T-helper 17 cell (primary cell): ENCODE measurements at regions not wholly inside any gene's neighbourhood (a gene's known extent, or its start where the extent isn't known, plus 50 kb on each side); places are given as distances from the start of the nearest gene placed in this dataset.

Experiments used
- ATAC-seq: fragments of 150-1000 bp; cut with Tn5 transposase; 2 replicates; pipeline ENCODE4 v1.10.0; 2021; ENCODE audit warnings: mild to moderate bottlenecking, moderate library complexity
- DNase-seq, 3 donors: peaks; one replicate each; pipeline versions ENCODE4 v3.0.0 to v3.0.0-alpha.2; 2020 to 2021
- H3K9me3 ChIP-seq: one replicate; pipeline ENCODE4 v1.7.0; 2013; ENCODE audit warnings: low read length, mild to moderate bottlenecking; ENCODE audit not compliant: control insufficient read depth, poor library complexity, severe bottlenecking
- H3K27ac Mint-ChIP-seq: one replicate; pipeline ENCODE4 v1.8.0; 2022; ENCODE audit warnings: mild to moderate bottlenecking, moderate library complexity, mixed read lengths
- H3K27me3 Mint-ChIP-seq: one replicate; pipeline ENCODE4 v1.8.0; 2022; ENCODE audit warnings: mixed read lengths
- H3K36me3 Mint-ChIP-seq: one replicate; pipeline ENCODE4 v1.8.0; 2022; ENCODE audit warnings: low read depth, mixed read lengths
- H3K4me1 Mint-ChIP-seq: one replicate; pipeline ENCODE4 v1.8.0; 2022; ENCODE audit warnings: mild to moderate bottlenecking, mixed read lengths
- H3K4me3 Mint-ChIP-seq: one replicate; pipeline ENCODE4 v1.8.0; 2022; ENCODE audit warnings: mild to moderate bottlenecking, moderate library complexity, mixed read lengths

DNA sequence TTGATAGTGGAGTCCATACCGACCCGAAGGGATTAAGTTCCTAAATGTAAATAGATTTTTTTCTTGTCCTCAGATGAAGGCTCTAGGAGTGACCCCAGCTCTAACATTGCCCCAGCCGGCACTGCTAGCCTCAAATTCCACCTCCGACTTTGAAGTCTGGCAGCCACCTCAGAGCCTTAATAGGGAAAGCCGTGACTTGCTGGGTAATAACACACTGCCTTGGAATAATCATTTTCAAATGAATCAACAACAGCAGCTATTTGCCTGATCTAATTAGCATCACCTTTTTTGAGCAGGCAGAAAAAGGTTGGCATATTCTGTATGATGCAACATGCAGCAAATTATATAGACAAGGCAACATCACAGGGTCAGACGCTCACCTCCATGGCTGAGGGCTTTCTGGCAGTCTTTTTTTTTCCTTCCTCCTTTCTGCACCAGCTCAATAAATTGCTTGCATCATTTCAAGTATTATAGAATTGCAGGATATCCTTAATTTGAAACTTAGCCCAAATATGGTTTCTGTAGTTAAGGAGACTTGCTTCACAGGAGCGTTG is 276.5 kb upstream of the ATP5MC3 start:
- ATAC-seq (no peak), DNase-seq (no peak)
- no peaks in the 10 kb centered on the region for H3K4me1 Mint-ChIP-seq
- peaks cover 20% of the 10 kb centered on the region for H3K27me3 Mint-ChIP-seq
- no peaks in the 10 kb centered on the region for H3K9me3 ChIP-seq
- H3K4me3 Mint-ChIP-seq: no peak overlapping the region
- H3K27ac Mint-ChIP-seq: no peak overlapping the region
- H3K36me3 Mint-ChIP-seq: no peaks in the 10 kb centered on the region

DNA sequence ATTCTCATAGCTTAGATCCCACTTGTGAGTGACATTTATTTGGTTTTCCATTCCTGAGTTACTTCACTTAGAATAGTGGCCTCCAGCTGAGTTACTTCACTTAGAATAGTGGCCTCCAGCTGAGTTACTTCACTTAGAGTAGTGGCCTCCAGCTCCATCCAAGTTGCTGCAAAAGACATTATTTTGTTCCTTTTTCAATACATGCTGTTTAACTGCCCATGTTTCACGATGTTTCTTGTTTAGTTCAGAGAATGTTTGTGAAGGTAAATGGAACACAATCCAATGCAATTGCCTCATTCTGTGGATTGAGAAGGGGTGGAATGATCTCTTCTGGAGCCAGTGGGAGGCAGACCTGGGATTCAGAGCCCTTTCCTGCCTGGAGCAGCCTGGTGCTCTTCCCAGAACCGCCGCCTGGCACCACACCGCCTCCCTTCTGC is 273.5 kb upstream of the ATP5MC3 start:
- Mint-ChIP-seq H3K36me3 (no peaks in the 10 kb centered on the region), H3K27ac (no peak overlapping the region), H3K4me3 (no peak overlapping the region), H3K27me3 (peaks cover 26% of the 10 kb centered on the region), H3K4me1 (peaks cover 2% of the 10 kb centered on the region)
- DNase-seq (no peak), ATAC-seq (no peak)
- no peaks in the 10 kb centered on the region for H3K9me3 ChIP-seq

DNA sequence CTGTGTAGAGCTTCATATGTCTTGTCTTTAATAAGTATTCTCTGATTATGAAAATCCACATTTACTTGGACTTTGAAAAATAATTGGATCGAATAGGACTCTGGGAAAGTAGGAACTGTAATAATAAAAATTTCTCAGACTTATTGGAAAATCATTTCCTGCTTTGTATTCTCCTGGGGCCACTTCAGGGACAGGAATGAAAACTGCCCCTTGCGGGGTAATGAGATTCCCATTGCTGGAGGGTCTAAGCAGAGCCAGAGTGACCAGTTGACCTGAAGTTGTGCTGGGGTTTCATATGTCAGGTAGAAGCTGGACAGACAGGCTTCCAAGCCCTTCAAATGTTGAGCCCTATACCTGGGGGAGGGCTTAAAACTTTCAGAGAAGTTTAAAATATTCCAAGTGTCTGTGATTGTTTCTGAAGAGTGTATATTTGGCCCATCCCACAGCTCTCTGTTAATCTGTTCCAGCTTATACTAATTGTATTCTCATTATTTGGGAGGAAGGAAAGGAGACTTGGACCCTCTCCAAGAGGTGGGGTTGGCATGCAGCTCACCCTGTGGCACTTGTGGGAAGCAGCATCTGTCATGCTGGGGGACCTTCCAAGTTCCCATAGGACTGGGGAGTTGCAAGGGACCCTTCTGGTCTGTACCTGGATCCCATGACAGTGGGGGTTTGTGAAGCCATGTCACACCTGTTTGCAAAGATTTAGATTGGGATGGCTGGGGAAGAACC is 268.7 kb upstream of the ATP5MC3 start:
- H3K9me3 ChIP-seq: no peaks in the 10 kb centered on the region
- H3K4me1 Mint-ChIP-seq: peaks cover 2% of the 10 kb centered on the region
- ATAC-seq (no peak), DNase-seq (no peak)
- no peaks in the 10 kb centered on the region for H3K36me3 Mint-ChIP-seq
- H3K27ac Mint-ChIP-seq: no peak overlapping the region
- H3K27me3 Mint-ChIP-seq: peaks cover 27% of the 10 kb centered on the region
- no peak overlapping the region for H3K4me3 Mint-ChIP-seq

DNA sequence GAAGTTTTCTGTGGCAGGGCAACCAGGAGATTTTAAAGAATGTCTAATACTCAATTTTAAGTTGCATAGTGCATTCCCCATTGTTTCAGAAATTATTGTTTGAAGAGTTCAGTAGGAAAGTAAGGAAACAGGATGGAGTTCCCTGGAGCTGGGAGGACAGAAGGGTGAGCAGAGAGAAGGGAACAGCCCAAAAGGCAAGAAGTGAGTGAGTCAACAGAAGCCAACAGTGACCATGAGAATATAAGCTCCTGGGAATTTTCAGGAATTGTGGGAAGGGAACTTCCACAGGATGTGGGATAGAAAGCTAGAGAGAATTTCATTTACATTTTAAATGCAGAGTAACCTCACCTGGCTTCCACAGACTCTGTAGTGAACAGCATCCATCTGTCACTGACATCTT is 268.1 kb upstream of the ATP5MC3 start:
- H3K9me3 ChIP-seq: no peaks in the 10 kb centered on the region
- Mint-ChIP-seq H3K27me3 (peaks cover 22% of the 10 kb centered on the region), H3K4me3 (no peak overlapping the region), H3K4me1 (peaks cover 2% of the 10 kb centered on the region), H3K27ac (no peak overlapping the region), H3K36me3 (no peaks in the 10 kb centered on the region)
- DNase-seq: no peak
- ATAC-seq: no peak

DNA sequence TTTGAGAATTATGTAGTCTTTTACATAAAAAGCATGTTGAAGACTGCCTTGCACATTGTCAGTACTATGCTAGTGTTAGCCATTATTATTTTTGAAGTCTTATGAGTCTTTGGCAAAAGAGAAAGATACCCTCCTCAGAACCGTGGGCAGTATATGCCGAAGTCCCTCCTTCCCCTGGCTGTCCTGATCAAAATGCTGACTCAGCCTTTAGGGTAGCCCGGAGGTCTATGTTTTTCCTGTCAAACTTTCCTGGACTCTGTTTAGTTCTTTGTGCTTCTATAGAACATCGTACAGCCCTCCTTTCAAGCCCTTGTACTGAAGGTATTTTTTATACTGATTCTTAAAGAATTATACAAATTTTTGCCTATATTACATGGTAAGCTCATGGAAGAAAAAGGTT is 264.7 kb upstream of the ATP5MC3 start:
- ATAC-seq (no peak), DNase-seq (no peak)
- Mint-ChIP-seq H3K4me1 (peaks cover 2% of the 10 kb centered on the region), H3K27me3 (peaks cover 30% of the 10 kb centered on the region), H3K27ac (no peak overlapping the region), H3K36me3 (no peaks in the 10 kb centered on the region), H3K4me3 (no peak overlapping the region)
- no peaks in the 10 kb centered on the region for H3K9me3 ChIP-seq

DNA sequence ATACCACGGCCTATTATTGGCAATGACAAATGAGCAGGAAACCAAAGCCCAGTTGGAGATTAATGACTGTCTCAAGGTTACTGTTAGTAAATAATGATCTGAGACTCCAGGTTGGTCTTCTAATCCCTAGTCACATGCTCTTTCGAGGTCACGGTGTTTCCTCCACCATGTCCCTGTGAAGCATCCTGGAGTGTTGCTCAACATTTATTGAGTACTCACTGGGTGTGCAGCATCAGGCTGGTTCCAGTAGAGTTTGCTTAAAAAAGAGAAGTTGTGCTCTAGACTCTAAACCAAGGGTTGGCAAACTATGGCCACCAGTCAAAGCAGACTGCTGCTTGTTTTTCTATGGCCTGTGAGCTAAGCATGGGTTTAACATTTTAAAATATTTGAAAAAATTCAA is 263.8 kb upstream of the ATP5MC3 start:
- DNase-seq (no peak), ATAC-seq (no peak)
- no peak overlapping the region for H3K27ac Mint-ChIP-seq
- no peaks in the 10 kb centered on the region for H3K36me3 Mint-ChIP-seq
- H3K4me3 Mint-ChIP-seq: no peak overlapping the region
- H3K4me1 Mint-ChIP-seq: no peaks in the 10 kb centered on the region
- H3K27me3 Mint-ChIP-seq: peaks cover 29% of the 10 kb centered on the region
- no peaks in the 10 kb centered on the region for H3K9me3 ChIP-seq

DNA sequence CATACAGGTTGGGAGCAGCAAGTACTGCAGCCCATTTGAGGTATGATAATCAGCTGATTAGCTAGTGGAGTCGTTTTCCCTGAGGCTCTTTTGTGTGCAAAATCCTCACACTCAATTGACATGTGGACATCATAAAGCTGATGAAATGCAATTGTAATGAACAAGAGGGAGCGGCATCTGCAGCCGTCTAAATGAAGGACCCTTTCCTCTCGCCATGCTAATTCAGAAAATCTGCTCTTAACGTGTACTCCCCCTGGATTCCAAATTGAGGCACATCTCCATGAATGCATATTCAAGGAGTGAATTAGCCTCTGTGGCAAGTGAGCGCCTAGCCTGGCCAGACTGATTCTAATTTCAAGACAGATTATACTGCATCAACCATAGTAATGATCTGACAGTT is 260.9 kb upstream of the ATP5MC3 start:
- ATAC-seq: no peak
- no peak for DNase-seq
- no peaks in the 10 kb centered on the region for H3K36me3 Mint-ChIP-seq
- H3K27ac Mint-ChIP-seq: no peak overlapping the region
- H3K4me3 Mint-ChIP-seq: no peak overlapping the region
- peaks cover 27% of the 10 kb centered on the region for H3K27me3 Mint-ChIP-seq
- H3K4me1 Mint-ChIP-seq: no peaks in the 10 kb centered on the region
- H3K9me3 ChIP-seq: no peaks in the 10 kb centered on the region

DNA sequence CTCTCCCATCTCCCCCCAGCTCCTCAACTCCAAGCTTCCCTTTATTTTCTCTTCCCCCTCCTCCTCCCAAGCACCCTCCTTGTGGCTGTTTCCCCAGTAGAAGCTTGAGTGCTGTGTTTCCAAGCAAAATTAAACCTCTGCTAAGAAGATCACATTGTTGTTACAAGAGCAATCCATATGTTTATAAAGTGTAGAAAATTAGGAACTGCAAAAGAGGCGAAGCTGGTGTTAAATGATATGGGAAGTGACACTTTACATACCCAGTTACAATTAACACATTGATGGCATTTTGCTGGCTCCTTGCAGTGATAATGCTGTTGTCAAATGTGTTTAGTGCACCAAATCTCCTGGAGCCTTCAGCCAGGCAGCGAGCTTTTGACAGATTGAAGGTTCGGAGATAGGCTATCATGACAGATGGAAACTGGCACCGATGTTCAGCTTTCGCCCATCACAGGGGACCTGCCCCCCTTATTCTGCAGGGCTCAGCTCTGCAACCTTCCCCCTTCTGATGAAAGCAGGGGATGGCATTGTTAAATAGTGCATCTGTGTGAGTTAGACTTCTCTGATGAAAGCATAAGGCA is 259.8 kb upstream of the ATP5MC3 start:
- DNase-seq (no peak), ATAC-seq (no peak)
- peaks cover 23% of the 10 kb centered on the region for H3K27me3 Mint-ChIP-seq
- no peaks in the 10 kb centered on the region for H3K9me3 ChIP-seq
- no peak overlapping the region for H3K27ac Mint-ChIP-seq
- no peaks in the 10 kb centered on the region for H3K4me1 Mint-ChIP-seq
- H3K4me3 Mint-ChIP-seq: no peak overlapping the region
- H3K36me3 Mint-ChIP-seq: no peaks in the 10 kb centered on the region

DNA sequence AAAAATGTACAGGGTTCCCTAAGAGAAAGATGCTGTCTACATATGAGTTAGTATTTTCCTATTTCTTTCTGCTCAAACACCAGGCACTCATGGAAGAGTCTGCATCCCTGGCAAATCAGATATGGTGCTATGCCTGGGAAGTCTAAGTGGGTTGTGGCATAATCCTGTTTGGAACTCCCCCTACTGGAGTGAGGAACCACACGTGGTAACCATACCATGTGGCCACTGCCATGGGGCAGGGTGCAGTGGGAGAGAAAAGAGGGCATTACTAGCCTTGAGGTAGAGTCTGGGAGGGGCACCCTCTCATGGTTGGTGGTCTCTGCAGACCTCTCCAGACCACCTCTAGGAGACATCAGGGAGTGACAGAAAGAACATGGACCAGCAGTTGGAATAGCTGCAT is 257.9 kb upstream of the ATP5MC3 start:
- Mint-ChIP-seq H3K27ac (no peak overlapping the region), H3K4me3 (no peak overlapping the region), H3K4me1 (no peaks in the 10 kb centered on the region), H3K27me3 (peaks cover 29% of the 10 kb centered on the region), H3K36me3 (no peaks in the 10 kb centered on the region)
- H3K9me3 ChIP-seq: no peaks in the 10 kb centered on the region
- ATAC-seq (no peak), DNase-seq (no peak)

DNA sequence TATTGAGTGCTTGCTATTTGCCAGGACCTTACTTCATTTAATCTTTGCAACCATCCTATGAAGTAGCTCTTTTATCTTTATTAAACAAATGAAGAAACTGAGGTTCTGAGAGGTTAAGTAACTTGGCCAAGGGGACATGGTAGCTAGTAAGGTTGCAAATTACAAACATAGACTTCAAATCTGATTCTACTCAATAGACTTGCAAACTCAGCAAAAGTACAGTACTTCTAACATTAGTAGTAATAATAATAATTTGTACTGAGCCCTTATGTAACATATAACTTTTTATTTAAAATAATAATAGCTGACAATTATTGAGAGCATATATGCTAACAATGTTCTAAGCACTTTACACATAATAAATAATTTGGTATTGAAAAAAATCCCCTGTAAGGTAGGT is 255.7 kb upstream of the ATP5MC3 start:
- Mint-ChIP-seq H3K4me3 (no peak overlapping the region), H3K36me3 (no peaks in the 10 kb centered on the region), H3K4me1 (no peaks in the 10 kb centered on the region), H3K27me3 (peaks cover 18% of the 10 kb centered on the region), H3K27ac (no peak overlapping the region)
- ATAC-seq (no peak), DNase-seq (no peak)
- H3K9me3 ChIP-seq: no peaks in the 10 kb centered on the region

DNA sequence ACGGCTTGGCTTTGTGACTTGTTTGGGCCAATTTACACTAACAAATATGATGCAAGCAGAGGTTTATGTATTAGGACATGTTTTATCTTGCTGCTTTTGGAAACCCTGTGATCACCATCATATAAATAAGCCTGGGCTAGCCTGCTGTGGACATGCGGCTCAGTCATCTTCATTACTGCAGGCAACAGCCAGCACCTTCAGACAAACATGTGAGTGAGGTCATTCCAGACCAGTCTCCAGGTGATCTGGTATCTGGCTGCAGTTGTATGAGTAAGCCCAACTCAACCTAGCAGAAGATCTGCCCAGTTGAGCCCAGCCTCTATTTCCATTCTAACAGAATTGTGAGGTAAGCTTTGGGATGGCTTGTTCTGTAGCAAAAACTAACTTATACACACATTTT is 254.6 kb upstream of the ATP5MC3 start:
- ATAC-seq (no peak), DNase-seq (no peak)
- Mint-ChIP-seq H3K36me3 (no peaks in the 10 kb centered on the region), H3K27me3 (peaks cover 11% of the 10 kb centered on the region), H3K4me1 (no peaks in the 10 kb centered on the region), H3K4me3 (no peak overlapping the region), H3K27ac (no peak overlapping the region)
- H3K9me3 ChIP-seq: no peaks in the 10 kb centered on the region

DNA sequence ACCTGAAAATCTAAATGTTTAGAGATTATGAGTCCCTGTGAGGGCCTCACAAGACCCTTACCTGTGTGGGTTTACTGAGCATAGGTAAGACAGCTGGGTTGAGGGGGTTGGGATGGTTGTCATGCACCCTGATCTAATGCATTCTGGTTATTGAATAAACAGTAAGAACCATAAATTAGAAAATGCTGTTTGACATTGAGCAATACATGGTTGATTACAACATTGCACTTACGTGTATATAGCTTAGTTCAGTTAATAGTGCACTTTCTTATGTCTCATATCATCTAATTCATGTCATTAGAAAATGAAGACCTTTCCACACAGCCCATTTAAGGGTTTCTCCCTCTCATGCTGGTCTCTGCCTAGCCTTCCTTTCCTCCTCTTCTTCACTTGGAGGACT is 253.5 kb upstream of the ATP5MC3 start:
- no peak for ATAC-seq
- Mint-ChIP-seq H3K27me3 (peaks cover 9% of the 10 kb centered on the region), H3K4me1 (no peaks in the 10 kb centered on the region), H3K27ac (no peak overlapping the region), H3K4me3 (no peak overlapping the region), H3K36me3 (no peaks in the 10 kb centered on the region)
- no peak for DNase-seq
- H3K9me3 ChIP-seq: no peaks in the 10 kb centered on the region

DNA sequence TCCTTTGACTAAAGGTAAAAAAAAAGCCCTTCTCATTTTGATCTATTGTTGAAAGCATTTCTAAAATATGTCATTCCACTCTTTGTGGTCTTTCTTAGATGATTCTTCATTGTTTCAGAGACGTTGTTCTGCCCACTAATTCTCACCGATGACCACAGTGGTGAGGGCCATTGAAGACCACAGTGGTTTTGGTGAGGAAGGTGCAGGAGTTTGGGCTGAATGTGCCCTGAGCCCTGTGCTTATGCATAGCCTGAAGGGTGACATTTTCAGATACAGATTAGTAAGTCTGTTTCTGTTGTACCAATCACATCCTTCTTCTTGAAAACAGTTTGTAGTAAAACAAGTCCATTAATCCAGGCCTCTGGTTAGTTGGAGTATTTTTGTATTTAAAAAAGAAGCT is 251.3 kb upstream of the ATP5MC3 start:
- Mint-ChIP-seq H3K4me3 (no peak overlapping the region), H3K27ac (no peak overlapping the region), H3K27me3 (peaks cover 9% of the 10 kb centered on the region), H3K36me3 (no peaks in the 10 kb centered on the region), H3K4me1 (no peaks in the 10 kb centered on the region)
- no peak for DNase-seq
- ATAC-seq: no peak
- H3K9me3 ChIP-seq: no peaks in the 10 kb centered on the region

DNA sequence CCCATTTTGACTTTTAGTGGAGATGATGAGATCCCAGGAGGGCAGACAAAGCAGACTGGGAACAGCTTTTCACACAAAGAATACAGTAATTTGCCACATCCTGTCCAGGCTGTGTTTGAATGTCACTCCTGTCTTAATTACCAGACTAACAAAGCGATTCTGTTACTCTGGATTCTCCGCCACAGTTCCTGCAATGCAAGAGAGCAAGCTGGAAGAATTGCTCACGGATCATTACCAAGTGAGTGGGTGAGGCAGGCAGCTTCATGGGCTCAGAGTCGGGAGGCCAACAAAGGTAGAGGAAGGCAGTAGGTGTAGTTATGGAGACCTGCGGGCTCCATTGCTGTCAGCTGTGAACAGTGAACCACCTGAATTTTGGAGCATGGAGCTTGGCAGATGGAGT is 250.5 kb upstream of the ATP5MC3 start:
- H3K9me3 ChIP-seq: no peaks in the 10 kb centered on the region
- Mint-ChIP-seq H3K4me1 (no peaks in the 10 kb centered on the region), H3K4me3 (no peak overlapping the region), H3K27ac (no peak overlapping the region), H3K27me3 (peaks cover 9% of the 10 kb centered on the region), H3K36me3 (no peaks in the 10 kb centered on the region)
- no peak for DNase-seq
- ATAC-seq: no peak
